ENCODE measurements at regions not wholly inside any gene's neighbourhood (a gene's known extent, or its start where the extent isn't known, plus 50 kb on each side); places are given as distances from the start of the nearest gene placed in this dataset.

DNA sequence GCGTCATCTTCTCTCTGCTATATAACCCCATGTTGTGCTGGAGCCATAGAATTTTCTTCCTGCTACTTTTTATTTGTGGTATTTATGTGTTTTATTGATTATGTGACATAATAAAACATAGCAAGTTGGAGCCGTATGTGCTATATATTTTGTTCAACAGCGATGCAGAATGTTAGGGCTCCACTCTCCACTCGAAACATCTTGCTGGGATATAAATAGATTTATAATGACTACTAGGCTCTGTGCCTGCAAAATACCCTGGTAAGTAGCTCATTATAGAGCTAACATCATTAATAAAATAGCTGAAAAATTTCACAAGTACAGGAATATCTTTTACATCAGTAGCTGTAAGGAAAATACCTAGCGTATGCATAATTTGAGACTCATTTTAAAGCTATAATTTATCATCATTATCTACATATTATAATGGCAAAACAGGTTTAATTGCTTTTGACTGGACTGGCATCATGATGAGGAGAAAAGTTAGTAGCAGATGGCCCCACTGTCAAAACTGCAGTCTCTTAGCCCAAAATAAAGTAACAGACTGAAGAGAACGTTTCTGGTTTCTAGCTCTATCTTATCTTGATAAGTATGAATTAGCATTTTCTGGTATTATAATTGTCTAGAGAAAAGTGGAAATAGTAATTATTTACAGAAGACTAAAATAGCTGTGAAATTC lies 263.0 kb downstream of the NEDD1 start:
- TF ChIP-seq POLR2A (IDR thresholded peaks at IDR 0.05) = no peak
- TF ChIP-seq, protein P1, sequence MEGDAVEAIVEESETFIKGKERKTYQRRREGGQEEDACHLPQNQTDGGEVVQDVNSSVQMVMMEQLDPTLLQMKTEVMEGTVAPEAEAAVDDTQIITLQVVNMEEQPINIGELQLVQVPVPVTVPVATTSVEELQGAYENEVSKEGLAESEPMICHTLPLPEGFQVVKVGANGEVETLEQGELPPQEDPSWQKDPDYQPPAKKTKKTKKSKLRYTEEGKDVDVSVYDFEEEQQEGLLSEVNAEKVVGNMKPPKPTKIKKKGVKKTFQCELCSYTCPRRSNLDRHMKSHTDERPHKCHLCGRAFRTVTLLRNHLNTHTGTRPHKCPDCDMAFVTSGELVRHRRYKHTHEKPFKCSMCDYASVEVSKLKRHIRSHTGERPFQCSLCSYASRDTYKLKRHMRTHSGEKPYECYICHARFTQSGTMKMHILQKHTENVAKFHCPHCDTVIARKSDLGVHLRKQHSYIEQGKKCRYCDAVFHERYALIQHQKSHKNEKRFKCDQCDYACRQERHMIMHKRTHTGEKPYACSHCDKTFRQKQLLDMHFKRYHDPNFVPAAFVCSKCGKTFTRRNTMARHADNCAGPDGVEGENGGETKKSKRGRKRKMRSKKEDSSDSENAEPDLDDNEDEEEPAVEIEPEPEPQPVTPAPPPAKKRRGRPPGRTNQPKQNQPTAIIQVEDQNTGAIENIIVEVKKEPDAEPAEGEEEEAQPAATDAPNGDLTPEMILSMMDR (IDR thresholded peaks at IDR 0.05) = no peak

Data from esophagus squamous epithelium (tissue), 4 donors.